Epithelial cell of esophagus (primary cell): ENCODE measurements at regions not wholly inside any gene's neighbourhood (a gene's known extent, or its start where the extent isn't known, plus 50 kb on each side); places are given as distances from the start of the nearest gene placed in this dataset.

Experiments used
- DNase-seq: peaks from one replicate; pipeline ENCODE4 v3.0.0; 2010; ENCODE audit warnings: low read depth
- H3K4me3 ChIP-seq: 2 replicates; pipeline ENCODE4 v1.5.1; 2011; ENCODE audit warnings: mild to moderate bottlenecking, low read length, control low read depth
- CTCF ChIP-seq: IDR thresholded peaks from 2 replicates; pipeline ENCODE4 v1.5.1; 2011; ENCODE audit warnings: low read depth, mild to moderate bottlenecking, low read length, control low read depth, inconsistent platforms; ENCODE audit not compliant: insufficient read depth; ENCODE audit errors: missing control alignments

- peak; percentile 46 for DNase-seq
- no peak for TF ChIP-seq CTCF
- H3K4me3 ChIP-seq: no peak overlapping the region
These were observed 251.4 kb upstream of the TGFBR2 start for GRCh38 chr3:30354972-30355371.

DNA sequence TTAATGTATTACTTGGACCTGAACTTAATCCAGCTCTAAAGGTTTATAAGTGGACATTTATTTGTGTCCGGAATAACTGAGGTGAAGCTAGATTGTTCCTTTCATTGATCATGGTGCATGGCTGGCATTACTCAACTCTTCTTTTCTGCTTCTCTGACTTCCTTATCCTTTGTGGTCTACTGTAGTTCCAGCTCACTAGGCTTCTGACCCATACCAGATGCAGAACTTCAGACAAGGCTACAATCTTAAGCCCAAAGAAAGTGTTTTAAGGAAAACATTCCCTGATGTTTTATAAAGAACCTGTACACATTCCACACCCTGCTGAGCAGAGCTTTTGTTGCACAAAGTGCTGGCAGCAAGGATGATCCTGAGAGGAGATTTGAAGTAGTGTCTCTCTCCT lies 250.8 kb upstream of the TGFBR2 start:
- no peak for DNase-seq
- no peak overlapping the region for H3K4me3 ChIP-seq
- TF ChIP-seq CTCF: no peak

DNA sequence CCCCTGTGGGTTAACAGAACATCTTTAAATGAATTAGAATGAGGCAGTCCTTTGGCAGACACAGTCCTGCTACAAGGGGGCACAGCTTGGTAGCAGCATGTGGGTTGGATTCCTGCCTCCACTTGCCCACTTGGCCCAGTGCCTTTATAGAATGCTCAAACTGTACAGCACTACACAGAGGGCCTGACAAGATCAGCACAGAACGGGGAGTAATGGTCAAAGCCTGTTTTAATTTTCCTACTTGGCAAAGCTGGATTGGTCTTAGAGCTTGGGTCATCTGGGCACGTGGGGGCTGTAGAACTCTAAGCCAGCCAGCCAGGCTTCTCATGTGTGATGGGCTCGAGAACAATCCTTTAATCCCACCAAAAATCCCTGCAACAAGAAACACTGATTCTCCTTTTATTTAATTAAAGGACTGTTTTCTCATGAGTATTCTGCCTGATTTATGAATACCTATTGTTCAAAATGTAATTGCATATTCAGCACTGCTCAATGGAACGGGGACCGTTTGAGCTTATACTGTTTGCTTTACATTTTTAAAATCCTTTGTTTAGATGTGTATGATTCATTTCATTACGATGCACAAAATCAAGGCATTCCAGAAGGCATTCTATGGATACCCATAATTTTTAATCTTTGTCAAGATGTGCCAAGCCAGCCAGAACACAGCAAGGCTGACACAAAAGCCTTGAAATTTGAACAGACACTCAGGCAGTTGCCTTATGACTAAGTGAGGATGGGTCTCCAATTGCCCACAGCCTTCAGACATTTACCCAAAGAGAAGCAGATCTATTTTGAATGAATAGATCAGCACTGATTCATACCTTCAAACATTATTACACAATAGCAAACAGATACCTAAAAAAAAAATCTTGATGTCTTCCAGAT lies 249.3 kb upstream of the TGFBR2 start:
- no peak overlapping the region for H3K4me3 ChIP-seq
- no peak for TF ChIP-seq CTCF
- peak; percentile 79 for DNase-seq

GRCh38 chr3:30357897-30358296 lies 248.5 kb upstream of the TGFBR2 start:
- peak; percentile 56 for DNase-seq
- H3K4me3 ChIP-seq: no peak overlapping the region
- no peak for TF ChIP-seq CTCF

DNA sequence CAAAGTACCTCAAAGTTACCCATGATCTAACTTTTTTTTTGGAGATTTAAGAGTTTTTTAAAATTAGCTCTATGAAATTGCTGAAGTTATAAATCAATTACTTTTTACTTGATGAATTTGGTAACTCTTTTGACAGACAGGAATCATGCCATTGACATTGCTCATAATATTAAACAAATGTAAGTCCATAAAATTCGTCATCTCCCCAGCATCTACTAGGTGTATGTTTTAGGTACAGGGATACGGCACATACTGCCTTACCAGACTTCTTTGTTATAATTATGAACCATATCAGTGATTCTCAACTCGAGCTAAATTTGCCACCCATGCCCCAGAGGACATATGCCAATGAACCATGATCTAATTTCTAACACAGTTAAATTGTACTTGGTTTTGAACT lies 247.5 kb upstream of the TGFBR2 start:
- no peak for TF ChIP-seq CTCF
- DNase-seq: no peak
- no peak overlapping the region for H3K4me3 ChIP-seq

GRCh38 chr3:30368978-30369377 lies 237.4 kb upstream of the TGFBR2 start:
- no peak for TF ChIP-seq CTCF
- DNase-seq: peak; percentile 59

More at GRCh38 chr3:30368978-30369377, 237.4 kb upstream of the TGFBR2 start:
- no peak overlapping the region for H3K4me3 ChIP-seq
